LNCaP clone FGC (cell line): ENCODE measurements at regions not wholly inside any gene's neighbourhood (a gene's known extent, or its start where the extent isn't known, plus 50 kb on each side); places are given as distances from the start of the nearest gene placed in this dataset.

Experiments used
- DNase-seq: peaks from one replicate; pipeline ENCODE4 v3.0.0-alpha.2; 2011; ENCODE audit warnings: low read depth
- H3K4me3 ChIP-seq: 2 replicates; pipeline ENCODE4 v1.5.1; 2011; ENCODE audit warnings: mild to moderate bottlenecking, low read depth, low read length, control low read depth
- TF ChIP-seq, protein P1 (sequence below): IDR thresholded peaks from 2 replicates; pipeline ENCODE4 v1.5.1; 2012; ENCODE audit warnings: mild to moderate bottlenecking; ENCODE audit not compliant: control insufficient read depth, insufficient read depth; ENCODE audit errors: extremely low read depth

DNA sequence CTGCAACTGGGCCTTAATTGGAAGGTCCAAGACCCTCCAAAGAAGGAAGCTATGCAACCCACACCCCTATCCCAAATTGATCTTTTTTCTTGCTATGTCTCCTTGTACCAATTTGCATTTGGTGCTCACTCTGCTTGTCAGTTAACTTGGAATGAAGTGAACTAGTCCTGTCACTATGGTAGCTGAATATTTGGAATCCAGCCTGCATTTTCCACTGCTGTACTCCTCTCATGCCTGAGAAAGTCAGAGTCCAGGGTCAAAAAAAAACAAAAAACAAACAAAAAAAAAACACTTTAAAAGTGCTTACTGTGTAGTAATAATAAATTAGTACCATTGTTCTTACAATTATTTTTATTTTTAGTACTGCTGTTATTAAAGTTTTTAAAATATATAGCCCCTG is 462.8 kb upstream of the SLC8A1 start:
- TF ChIP-seq, protein P1, sequence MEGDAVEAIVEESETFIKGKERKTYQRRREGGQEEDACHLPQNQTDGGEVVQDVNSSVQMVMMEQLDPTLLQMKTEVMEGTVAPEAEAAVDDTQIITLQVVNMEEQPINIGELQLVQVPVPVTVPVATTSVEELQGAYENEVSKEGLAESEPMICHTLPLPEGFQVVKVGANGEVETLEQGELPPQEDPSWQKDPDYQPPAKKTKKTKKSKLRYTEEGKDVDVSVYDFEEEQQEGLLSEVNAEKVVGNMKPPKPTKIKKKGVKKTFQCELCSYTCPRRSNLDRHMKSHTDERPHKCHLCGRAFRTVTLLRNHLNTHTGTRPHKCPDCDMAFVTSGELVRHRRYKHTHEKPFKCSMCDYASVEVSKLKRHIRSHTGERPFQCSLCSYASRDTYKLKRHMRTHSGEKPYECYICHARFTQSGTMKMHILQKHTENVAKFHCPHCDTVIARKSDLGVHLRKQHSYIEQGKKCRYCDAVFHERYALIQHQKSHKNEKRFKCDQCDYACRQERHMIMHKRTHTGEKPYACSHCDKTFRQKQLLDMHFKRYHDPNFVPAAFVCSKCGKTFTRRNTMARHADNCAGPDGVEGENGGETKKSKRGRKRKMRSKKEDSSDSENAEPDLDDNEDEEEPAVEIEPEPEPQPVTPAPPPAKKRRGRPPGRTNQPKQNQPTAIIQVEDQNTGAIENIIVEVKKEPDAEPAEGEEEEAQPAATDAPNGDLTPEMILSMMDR: no peak
- no peak overlapping the region for H3K4me3 ChIP-seq
- no peak for DNase-seq

GRCh38 chr2:40915651-40916050 is 463.8 kb upstream of the SLC8A1 start:
- H3K4me3 ChIP-seq: no peak overlapping the region
- no peak for DNase-seq
- TF ChIP-seq, protein P1: no peak

- no peak for DNase-seq
- H3K4me3 ChIP-seq: no peak overlapping the region
- TF ChIP-seq, protein P1: no peak
Observed at GRCh38 chr2:40935349-40935748, 483.5 kb upstream of the SLC8A1 start.

GRCh38 chr2:40937284-40937683 is 485.4 kb upstream of the SLC8A1 start:
- DNase-seq: no peak
- TF ChIP-seq, protein P1: no peak
- no peak overlapping the region for H3K4me3 ChIP-seq

DNA sequence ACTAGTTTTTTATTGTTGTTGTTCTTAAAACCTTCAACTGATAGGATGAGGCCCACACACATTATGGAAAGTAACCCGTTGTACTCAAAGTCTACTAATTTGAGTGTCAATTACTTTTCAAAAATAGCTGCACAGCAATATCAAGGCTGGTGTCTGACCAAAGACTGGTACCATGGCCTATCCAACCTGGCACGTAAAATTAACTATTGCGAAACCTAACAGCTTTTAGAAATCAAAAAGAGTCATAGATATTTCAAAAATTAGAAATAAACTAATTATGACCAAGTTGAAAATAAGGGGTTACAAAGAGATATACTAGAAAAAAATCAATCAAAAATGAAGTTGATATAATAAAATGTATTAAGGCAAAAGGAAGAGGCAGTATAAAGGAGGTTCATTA is 501.5 kb upstream of the SLC8A1 start:
- TF ChIP-seq, protein P1: no peak
- DNase-seq: no peak
- no peak overlapping the region for H3K4me3 ChIP-seq

DNA sequence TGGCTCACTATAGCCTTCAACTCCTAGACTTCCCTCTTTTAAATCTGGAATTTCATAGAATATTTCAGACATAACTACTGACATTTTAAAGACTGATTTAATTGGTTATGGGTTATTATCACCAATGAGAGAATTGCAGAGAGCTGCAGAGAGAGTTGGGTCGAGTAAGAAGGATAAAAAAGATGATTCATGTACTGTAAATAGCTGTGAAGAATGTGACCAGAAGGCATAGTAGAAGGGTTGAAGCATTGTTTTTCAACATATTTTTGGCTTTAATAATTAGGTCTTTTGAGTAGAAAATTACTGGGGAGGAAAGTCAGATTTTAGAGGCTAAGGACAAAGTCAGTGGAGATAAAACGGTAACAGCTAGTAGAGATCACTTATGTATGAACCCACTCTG is 503.2 kb upstream of the SLC8A1 start:
- no peak for DNase-seq
- no peak overlapping the region for H3K4me3 ChIP-seq
- TF ChIP-seq, protein P1: no peak

- TF ChIP-seq, protein P1: no peak
- no peak for DNase-seq
- H3K4me3 ChIP-seq: no peak overlapping the region
Observed at GRCh38 chr2:40955635-40956034, 503.7 kb upstream of the SLC8A1 start.
